ENCODE measurements at regions not wholly inside any gene's neighbourhood (a gene's known extent, or its start where the extent isn't known, plus 50 kb on each side); places are given as distances from the start of the nearest gene placed in this dataset.

GRCh38 chr17:13735861-13736260 is 134.1 kb upstream of the HS3ST3A1 start:
- DNase-seq (ENCODE audit: low spot score in 2 of 2), result no peak
- no peak for FAIRE-seq

- DNase-seq (ENCODE audit: low spot score in 2 of 2), result no peak
- no peak for FAIRE-seq
Observed at GRCh38 chr17:13736916-13737315, 135.2 kb upstream of the HS3ST3A1 start.

GRCh38 chr17:13740686-13741085 is 139.0 kb upstream of the HS3ST3A1 start:
- FAIRE-seq, result peak; percentile 61
- no peak for DNase-seq (ENCODE audit: low spot score in 2 of 2)

- no peak for DNase-seq (ENCODE audit: low spot score in 2 of 2)
- FAIRE-seq, result no peak
Observed at GRCh38 chr17:13741744-13742143, 140.0 kb upstream of the HS3ST3A1 start.

GRCh38 chr17:13743906-13744305 is 142.2 kb upstream of the HS3ST3A1 start:
- no peak for DNase-seq (ENCODE audit: low spot score in 2 of 2)
- FAIRE-seq, result no peak

GRCh38 chr17:13746404-13746803 is 144.7 kb upstream of the HS3ST3A1 start:
- no peak for FAIRE-seq

GRCh38 chr17:13749166-13749890 is 147.6 kb upstream of the HS3ST3A1 start:
- FAIRE-seq (no peak), DNase-seq (ENCODE audit: low spot score in 2 of 2) (no peak)

More at GRCh38 chr17:13746404-13746803, 144.7 kb upstream of the HS3ST3A1 start:
- no peak for DNase-seq (ENCODE audit: low spot score in 2 of 2)

- FAIRE-seq, result no peak
- no peak for DNase-seq (ENCODE audit: low spot score in 2 of 2)
Observed at GRCh38 chr17:13749891-13750235, 148.1 kb upstream of the HS3ST3A1 start.

- DNase-seq (ENCODE audit: low spot score in 2 of 2) (no peak), FAIRE-seq (no peak)
Observed at GRCh38 chr17:13750816-13751793, 149.4 kb upstream of the HS3ST3A1 start.

GRCh38 chr17:13753154-13753553 is 151.4 kb upstream of the HS3ST3A1 start:
- DNase-seq (ENCODE audit: low spot score in 2 of 2), result no peak
- no peak for FAIRE-seq

- no peak for FAIRE-seq
- no peak for DNase-seq (ENCODE audit: low spot score in 2 of 2)
Observed at GRCh38 chr17:13753771-13754170, 152.0 kb upstream of the HS3ST3A1 start.

- DNase-seq (ENCODE audit: low spot score in 2 of 2), result no peak
- no peak for FAIRE-seq
Observed at GRCh38 chr17:13755851-13756250, 154.1 kb upstream of the HS3ST3A1 start.

- no peak for FAIRE-seq
- no peak for DNase-seq (ENCODE audit: low spot score in 2 of 2)
Observed at GRCh38 chr17:13756763-13757162, 155.0 kb upstream of the HS3ST3A1 start.

GRCh38 chr17:13757871-13758270 is 156.1 kb upstream of the HS3ST3A1 start:
- no peak for FAIRE-seq
- DNase-seq (ENCODE audit: low spot score in 2 of 2), result no peak

GRCh38 chr17:13759518-13760335 is 158.0 kb upstream of the HS3ST3A1 start:
- DNase-seq (ENCODE audit: low spot score in 2 of 2) (no peak), FAIRE-seq (no peak)

- DNase-seq (ENCODE audit: low spot score in 2 of 2) (no peak), FAIRE-seq (no peak)
Observed at GRCh38 chr17:13761038-13761603, 159.4 kb upstream of the HS3ST3A1 start.

- DNase-seq (ENCODE audit: low spot score in 2 of 2) (no peak), FAIRE-seq (no peak)
Observed at GRCh38 chr17:13765701-13766100, 164.0 kb upstream of the HS3ST3A1 start.

- DNase-seq (ENCODE audit: low spot score in 2 of 2) (no peak), FAIRE-seq (no peak)
Observed at GRCh38 chr17:13770702-13771101, 169.0 kb upstream of the HS3ST3A1 start.

GRCh38 chr17:13775450-13775849 is 173.7 kb upstream of the HS3ST3A1 start:
- FAIRE-seq (no peak), DNase-seq (ENCODE audit: low spot score in 2 of 2) (no peak)

GRCh38 chr17:13776027-13776551 is 174.4 kb upstream of the HS3ST3A1 start:
- DNase-seq (ENCODE audit: low spot score in 2 of 2) (no peak), FAIRE-seq (no peak)

Data from frontal cortex (tissue), 3 donors.